Ovary (tissue), 3 donors: ENCODE measurements at regions not wholly inside any gene's neighbourhood (a gene's known extent, or its start where the extent isn't known, plus 50 kb on each side); places are given as distances from the start of the nearest gene placed in this dataset.

ENCODE experiments used
- EP300 ChIP-seq: sonication (generic); formaldehyde crosslinking; IDR thresholded peaks from one replicate; pipeline ENCODE4 v1.6.1; 2017; ENCODE audit warnings: antibody characterized with exemption
- POLR2A ChIP-seq: fragments of 450-650 bp; IDR thresholded peaks from one replicate; pipeline ENCODE4 v1.6.1; 2017; ENCODE audit warnings: antibody characterized with exemption, mild to moderate bottlenecking, moderate library complexity
- TF ChIP-seq, protein P1 (sequence below), 3 donors: fragments of 450-650 bp in 2 of 3; fragments of 200-600 bp in 1 of 3; IDR thresholded peaks; one replicate each; pipeline versions ENCODE4 v1.5.1 to v1.8.0; 2016 to 2022; ENCODE audit warnings: antibody characterized with exemption in 3 of 3, mild to moderate bottlenecking in 1 of 3
- donor health status: DM: no; HTN: no; CAD: no.

- TF ChIP-seq EP300 (no peak), POLR2A (no peak)
- TF ChIP-seq, protein P1, sequence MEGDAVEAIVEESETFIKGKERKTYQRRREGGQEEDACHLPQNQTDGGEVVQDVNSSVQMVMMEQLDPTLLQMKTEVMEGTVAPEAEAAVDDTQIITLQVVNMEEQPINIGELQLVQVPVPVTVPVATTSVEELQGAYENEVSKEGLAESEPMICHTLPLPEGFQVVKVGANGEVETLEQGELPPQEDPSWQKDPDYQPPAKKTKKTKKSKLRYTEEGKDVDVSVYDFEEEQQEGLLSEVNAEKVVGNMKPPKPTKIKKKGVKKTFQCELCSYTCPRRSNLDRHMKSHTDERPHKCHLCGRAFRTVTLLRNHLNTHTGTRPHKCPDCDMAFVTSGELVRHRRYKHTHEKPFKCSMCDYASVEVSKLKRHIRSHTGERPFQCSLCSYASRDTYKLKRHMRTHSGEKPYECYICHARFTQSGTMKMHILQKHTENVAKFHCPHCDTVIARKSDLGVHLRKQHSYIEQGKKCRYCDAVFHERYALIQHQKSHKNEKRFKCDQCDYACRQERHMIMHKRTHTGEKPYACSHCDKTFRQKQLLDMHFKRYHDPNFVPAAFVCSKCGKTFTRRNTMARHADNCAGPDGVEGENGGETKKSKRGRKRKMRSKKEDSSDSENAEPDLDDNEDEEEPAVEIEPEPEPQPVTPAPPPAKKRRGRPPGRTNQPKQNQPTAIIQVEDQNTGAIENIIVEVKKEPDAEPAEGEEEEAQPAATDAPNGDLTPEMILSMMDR (IDR thresholded peaks at IDR 0.05): no peak
Measured at GRCh38 chr12:115396567-115396966, 712.6 kb upstream of the TBX3 start.
